Stimulated activated CD8-positive, alpha-beta memory T cell treated with anti-CD3 and anti-CD28 coated beads, Interleukin-2, amount 100 ng/mL, for 48 hours (primary cell): ENCODE measurements at regions not wholly inside any gene's neighbourhood (a gene's known extent, or its start where the extent isn't known, plus 50 kb on each side); places are given as distances from the start of the nearest gene placed in this dataset.

Experiments
- DNase-seq, 2 donors: peaks; one replicate each; pipeline ENCODE4 v3.0.0-alpha.2; 2020; ENCODE audit warnings: low read depth in 2 of 2

DNA sequence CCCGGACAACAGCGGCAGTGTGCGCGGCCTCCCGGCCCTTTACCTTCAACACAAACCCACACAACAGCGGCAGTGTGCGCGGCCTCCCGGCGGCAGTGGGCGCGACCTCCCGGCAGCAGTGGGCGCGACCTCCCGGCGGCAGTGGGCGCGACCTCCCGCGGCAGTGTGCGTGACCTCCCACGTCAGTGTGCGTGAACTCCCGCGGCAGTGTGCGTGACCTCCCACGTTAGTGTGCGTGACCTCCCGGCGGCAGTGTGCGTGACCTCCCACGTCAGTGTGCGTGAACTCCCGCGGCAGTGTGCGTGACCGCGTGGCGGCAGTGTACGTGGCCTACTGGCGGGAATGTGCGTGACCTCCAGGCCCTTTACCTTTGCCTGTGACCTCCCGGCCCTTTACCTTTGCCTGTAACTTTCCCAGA lies 576.6 kb upstream of the FRG1 start:
- DNase-seq = no peak

DNA sequence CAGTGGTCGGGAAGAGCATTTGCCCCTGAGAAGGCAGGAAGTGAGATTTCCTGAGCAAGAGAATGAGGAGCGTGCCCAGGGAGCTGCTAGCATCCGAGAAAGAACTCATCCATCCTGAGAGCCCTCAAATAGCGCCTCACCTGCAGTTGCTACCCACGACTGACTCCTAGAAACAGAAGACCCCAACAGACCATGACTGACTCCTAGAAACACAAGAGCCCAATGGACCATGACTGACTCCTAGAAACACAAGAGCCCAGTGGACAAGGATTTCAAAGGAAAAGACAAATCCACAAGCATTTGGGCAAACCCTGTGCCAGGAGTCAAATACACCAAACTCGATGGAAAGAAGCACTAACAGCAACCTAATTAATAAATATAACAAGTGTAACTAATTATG lies 575.2 kb upstream of the FRG1 start:
- DNase-seq = no peak

DNA sequence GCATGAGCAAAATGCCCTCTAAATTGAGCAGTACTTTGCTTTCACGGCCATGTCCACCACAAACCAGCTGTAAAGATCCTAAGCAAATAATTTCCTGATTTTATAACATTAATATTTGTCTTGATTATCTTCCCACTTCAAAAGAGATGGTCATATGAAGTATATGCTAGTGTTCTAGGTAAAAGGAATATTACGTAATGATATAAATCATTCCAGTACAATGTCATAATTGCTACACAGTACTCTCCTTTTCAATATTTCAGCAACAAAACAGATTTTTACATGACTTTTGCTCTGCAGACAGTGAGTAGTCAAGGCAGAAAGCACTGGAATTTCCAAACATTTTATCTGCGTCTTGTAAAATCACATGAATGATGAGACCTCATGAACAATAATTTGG lies 572.8 kb upstream of the FRG1 start:
- no peak for DNase-seq

DNA sequence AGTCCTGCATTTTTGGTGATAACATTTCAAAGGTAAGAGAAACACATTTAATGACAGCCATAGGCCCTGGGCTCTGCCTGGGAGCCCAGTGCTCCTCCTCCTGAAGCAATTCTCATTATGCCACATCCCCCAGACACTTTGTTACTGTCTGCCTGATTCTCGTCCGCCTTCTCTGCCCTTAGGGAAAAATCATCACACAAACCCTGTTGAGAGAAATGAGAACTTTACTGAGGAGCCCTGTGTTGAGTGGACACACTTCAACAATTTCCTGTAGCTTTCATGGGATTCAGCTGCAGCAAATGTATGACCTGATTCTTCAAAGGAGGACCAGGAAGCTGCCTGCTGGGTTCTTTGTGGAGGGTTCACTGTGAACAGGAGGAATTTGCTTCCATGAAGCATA lies 566.5 kb upstream of the FRG1 start:
- DNase-seq = no peak

DNA sequence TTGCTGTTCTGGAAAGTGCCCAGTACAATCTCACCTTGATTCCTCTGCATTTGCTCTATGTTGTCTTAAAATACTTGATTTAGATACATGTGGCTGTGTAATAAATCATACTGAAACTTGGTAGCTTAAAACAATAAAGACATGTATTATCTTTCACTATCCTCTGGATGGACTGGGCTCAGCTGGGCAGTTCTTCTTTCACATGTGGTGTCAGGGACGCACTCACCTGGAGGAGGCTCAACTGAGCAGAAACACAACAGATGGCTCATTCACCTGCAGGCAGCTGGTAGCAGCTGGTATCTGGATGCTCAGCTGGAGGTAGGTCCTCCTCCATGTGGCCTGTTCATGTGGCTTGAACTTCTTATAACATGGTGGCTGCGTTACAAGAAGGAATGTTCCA lies 563.8 kb upstream of the FRG1 start:
- DNase-seq = no peak

DNA sequence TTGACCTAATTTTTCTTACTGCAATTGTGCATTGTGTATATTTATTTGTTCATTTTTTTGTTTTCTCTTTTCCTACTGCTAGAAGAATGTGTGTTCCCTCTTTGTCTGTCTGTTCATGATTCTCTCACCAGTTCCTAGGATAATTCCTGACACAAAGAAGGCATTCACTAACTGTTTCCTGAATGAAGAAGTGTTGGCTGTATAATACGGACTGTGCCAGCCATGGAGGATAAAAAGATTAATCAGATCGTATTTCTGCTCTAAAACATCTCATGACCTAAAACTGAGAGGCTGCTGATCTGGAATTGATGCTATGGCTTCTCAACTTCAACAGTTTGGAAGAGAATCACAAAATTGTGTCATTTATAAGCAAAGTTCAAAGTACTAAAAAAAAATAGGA lies 563.1 kb upstream of the FRG1 start:
- no peak for DNase-seq

DNA sequence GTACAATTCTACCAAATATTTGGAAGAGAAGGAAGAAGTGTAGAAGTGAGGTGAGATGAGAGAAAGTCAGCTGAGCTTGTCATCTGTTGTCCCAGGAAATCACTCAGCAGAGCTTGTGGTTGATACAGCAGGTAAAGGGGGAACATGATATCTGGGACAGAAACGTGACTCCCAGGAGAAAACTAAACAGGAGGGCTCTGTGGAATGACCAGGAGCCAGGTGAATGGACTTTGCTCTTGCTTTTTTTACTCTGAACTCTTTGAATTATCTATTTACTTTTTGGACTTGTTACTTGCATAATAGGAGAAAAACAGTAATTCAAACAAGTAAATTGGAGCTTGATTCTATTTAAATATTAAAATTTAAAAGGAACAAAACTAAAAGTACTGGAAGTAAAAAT lies 555.6 kb upstream of the FRG1 start:
- no peak for DNase-seq

DNA sequence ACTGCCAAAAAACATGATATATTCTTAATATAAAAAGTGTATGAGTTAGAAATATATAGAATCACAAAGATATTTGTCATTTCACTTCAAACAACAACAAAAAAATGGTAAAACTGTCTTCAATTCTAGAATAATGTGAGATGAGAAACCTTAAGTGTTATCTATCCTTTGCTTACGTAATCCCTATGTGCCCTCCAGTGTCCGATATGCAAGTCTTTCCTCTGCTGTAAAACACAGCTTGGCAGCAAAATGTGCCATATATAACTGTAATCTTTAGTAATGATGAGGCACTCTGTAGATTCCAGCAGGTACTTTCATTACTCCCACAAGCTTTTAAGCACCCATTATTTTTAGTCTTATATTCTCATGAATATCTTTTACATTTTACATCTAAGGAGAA lies 555.1 kb upstream of the FRG1 start:
- no peak for DNase-seq

DNA sequence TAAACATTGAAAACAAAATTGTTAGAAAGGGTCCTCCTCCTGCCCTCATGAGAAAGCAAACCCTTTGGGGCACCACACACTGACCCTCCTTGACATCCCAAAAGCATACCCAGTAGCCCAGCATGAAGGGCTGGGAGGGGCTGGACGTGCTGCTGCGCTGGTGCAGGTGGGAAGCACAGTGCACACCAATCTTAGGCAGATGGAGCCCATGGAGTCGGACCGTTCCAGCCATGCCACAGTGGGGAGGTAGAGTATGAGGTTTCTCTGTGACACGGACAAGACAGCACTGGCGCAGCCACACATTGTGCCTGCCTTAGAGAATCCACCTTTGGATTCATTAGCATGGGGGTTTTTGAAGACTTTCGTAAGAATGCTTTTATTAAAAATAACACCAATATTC lies 544.2 kb upstream of the FRG1 start:
- no peak for DNase-seq

DNA sequence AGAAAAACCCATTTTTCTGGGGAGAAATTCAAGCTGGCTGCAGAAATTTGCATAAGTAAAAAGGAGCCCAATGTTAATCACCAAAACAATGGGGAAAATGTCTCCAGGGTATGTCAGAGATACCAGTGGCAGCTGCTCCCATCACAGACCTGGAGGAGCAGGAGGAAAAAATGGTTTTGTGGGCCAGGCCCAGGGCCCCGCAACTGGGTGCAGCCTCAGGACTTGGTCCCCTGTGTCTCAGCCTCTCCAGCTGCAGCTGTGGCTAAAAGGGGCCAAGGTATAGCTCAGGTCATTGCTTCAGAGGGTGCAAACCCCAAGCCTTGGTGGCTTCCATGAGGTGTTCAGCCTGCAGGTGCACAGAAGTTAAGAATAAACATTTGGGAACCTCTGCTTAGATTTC lies 536.4 kb upstream of the FRG1 start:
- no peak for DNase-seq

DNA sequence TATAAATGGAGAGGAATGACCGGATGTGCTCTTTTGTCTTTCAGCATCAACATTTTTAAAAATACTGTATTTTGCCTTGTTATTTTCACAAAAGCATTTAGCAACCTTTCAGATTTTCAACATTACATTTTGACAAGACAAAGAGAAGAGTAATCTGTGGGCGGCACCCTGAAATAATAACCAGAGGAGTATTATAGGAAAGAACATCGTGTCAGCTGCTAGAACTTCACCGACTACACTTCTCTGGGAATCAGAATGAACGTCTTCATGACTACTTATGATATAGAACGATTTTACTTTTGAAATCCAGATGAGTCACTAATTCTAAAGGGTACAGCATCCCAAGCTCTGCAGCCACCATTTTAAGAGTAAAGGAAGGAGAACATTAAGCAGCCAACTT lies 531.5 kb upstream of the FRG1 start:
- DNase-seq = no peak

DNA sequence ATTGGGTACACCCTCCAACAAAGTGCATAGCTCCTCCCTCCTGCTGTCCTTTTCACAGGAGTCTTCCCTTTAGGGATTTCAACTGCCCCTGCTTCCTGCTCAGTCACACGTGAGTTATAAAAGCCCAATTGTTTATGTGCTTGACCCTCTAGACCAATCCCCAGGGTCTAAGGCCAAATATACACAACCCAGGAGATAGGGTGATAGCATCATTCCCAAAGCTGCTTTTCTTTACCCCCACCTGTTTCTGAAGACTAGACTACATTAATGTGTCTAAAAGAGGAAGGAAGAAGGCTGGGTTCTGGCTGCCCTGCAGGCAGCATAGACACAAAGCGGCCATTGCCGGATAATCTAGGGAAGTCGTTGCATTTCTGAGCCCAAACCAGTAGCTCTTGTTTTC lies 526.7 kb upstream of the FRG1 start:
- no peak for DNase-seq

DNA sequence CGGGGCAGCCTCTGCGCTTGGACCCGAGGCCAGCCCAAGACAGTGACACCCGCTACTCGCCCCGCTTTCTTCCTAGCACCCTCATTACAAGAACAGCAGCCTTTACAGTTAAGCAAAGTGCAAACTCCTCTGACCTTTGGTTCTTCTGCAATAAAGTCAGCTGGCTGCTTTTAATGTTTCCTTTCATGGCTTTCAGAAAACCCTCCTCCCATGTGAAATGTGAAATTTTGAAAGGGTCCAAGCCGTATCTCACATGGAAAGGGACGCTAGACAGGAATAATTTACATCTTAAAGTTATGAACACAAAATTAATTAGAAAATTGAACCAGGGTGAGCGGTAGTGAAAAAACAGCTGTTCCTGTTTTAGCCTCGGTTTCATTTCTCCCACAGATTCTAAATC lies 520.1 kb upstream of the FRG1 start:
- no peak for DNase-seq

DNA sequence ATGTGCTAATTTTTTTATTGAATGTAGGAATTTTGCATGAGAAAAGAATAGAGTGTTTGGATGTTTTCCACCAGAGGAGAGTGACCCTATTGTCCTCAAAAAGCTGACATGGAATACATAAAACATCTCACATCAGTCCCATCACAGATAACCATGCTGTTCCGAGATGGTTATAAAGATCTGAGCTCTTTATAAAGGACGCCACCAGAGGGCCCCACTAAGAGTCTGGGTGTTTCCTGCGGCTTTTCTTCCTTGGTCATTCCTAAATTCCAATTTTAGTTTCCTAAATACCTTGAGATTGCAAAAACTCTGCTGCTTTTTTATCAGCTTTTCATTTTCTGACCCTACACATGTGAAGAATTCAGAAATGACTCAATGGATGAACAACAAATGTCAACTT lies 504.5 kb upstream of the FRG1 start:
- no peak for DNase-seq

DNA sequence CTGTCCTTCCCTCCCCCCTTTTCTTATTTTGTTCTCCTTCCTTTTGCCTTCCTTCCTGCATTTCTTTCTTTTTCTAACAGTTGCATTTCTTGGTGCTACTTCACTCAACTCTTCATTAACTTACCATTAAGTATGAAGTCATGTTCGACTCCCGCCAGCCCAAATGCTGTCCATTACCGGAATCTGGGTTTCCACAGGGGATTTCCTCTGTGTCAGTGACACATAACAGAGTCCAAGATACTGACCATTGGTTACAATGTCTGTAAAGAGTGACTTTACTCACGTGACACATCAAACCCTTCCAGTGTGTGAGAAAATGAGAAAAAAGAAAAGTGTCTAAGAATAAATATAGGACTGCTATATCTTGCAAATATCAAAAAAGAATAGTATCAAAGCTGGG lies 500.0 kb upstream of the FRG1 start:
- DNase-seq = no peak

DNA sequence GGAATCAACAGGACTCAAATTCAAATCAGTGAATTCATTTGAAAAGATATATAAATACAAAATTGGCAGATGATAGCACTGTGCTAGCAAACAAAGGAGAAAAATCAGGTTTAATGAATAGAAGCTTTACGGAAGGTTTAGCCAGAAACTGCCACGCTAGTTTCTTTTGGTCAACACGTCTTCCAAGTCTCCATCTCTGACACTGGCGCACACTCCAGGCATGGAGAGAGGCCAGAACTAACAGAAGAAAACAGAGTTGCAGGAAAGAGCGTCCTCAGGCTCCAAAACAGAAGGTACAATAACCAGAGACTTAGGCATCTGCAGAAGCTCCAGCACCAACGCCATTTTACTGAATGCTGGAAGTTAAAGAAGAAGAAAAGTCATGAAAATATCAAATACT lies 497.3 kb upstream of the FRG1 start:
- DNase-seq = no peak

DNA sequence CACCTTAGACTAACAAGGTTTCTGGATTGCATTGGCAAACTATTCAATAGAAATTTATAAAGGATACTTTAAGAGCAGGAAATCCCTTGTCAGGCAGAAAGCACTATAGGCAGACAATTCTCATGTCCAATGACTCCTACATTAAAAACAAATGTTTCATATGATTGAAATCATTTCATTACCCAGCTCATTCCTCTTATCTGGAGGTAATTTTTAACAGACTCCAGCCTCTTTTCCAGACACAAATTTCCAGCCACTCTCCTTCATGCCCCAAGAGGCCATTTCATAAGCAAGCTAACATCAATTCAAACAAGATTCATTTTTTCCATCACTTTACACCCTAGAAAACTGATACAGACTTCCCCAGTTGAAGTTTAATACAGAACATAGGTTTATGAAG lies 495.1 kb upstream of the FRG1 start:
- DNase-seq = no peak

DNA sequence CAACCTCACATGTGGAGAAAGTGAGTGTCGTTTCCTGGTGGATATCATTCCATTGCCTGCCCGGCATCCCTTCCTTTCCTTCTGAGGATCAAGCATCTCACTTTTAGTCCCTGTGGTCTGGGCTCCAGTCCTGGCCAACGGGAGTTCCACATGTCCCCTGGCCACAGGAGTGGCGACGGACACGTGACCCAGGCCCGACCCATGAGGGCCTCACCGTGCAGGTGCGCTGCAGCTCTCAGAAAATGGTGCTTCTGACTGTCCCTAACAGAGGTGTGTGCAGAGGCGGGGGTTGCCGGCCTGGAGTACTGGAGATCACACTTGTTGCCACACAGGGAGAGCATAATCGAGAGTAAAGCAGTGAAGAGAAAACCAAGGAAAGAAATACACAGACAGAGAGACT lies 476.9 kb upstream of the FRG1 start:
- DNase-seq = no peak

DNA sequence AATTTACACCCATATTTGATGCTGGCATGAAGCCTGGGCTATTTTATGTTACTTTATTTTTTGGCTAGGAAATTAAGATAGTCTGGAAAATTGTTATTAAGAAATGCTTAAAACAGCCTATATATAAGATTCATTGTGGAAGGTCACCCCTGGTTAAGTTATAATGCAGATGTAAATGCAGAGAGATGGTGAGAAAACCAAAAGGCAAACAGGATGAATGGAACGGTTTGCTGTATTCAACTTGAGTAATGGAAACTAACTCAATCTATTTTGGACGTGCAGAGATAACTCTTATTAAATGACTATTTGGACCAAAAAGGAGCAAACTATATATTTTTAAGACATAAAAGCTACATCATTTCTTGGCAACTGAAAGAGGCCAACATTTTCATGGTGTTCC lies 446.3 kb upstream of the FRG1 start:
- DNase-seq = no peak

DNA sequence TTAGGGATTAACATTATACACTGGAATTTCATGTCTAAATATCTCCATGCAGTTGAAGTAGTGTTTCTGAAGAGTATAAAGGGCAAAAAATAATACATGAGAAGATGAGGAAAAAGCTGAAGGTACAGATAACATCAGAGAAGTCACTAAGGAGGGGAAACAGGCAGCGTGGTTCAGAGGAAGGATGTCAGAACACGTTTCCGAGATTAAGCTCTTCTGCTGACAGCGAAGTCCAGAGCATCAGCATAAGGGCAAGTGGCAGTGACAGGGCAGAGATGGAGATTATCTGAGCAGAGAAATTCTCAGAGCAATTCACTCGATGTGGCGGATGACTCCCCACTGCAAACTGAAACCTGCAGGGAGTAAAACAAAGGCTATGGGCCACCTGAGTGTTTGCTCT lies 443.2 kb upstream of the FRG1 start:
- DNase-seq = no peak

DNA sequence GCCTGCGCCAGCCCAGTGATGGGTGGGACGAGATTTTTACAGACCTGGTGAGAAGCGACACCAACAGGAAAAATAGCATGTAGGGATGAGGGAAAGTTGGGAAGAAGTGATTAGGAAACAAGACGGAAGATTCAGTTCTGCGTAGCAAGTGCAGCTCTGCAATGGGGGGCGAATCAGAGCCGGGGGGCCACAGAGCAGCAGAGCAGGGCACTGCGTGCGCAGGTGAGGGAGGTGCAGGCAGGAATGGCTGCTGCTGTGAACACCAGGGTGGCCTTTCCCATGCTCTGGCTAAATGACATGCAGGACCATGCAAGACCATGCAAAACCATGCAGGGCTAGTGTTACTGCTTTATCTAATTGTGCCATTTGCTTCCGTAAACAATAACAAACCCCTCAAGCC lies 442.7 kb upstream of the FRG1 start:
- DNase-seq = no peak

DNA sequence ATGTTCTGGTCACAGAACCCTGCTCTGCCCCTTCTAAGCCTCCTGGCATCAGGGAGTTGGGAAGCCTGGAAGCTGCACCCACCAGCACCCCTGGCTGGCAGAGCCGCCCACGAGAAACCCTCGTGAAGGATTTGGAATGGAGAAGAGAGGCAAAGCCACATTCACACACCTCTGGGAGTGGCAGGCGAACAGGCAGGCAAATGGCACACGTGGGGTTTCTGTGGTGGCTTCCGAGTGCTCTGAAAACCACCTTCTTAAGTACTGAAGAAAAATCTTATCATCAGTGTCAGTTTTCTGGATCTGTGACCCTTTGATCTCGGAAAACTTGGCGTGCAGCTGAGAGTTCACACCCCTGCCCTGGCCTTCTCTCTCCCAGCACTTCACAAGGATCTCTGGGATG lies 442.2 kb upstream of the FRG1 start:
- DNase-seq = no peak

DNA sequence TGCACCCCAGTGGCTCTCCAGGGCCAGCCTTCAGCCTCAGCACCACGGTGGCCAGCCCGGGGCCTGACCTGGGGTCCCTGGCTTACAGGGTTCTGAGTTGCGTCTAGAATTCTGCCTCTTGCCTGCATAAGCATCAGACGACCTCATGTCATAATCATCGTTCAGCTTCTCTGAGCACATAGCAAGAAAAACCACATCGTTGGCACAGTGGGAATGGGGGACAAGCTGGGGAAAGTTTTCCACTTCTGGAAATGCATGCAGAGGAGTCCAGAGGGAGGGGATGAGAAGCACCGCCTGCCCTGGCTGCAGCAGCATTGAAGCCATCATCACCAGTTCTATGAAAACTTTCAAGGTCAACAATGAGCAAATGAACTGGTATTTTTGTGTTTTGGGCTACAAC lies 441.0 kb upstream of the FRG1 start:
- no peak for DNase-seq

DNA sequence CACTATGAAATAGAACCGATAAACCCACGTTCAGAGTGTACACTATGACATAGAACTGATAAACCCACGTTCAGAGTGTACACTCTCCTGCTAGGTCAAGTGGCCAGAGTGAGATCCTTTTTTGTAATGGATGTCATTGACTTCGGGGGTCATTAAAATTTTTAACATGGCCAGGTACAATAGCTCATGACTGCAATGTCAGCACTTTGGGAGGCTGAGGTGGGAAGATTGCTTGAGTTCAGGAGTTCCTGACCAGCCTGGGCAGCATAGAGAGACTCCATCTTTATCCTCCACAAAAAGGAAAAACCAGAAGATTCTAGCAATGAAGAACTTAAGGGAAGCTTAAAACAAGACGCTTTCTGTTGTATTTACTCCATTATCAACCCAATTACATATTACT lies 439.7 kb upstream of the FRG1 start:
- no peak for DNase-seq

DNA sequence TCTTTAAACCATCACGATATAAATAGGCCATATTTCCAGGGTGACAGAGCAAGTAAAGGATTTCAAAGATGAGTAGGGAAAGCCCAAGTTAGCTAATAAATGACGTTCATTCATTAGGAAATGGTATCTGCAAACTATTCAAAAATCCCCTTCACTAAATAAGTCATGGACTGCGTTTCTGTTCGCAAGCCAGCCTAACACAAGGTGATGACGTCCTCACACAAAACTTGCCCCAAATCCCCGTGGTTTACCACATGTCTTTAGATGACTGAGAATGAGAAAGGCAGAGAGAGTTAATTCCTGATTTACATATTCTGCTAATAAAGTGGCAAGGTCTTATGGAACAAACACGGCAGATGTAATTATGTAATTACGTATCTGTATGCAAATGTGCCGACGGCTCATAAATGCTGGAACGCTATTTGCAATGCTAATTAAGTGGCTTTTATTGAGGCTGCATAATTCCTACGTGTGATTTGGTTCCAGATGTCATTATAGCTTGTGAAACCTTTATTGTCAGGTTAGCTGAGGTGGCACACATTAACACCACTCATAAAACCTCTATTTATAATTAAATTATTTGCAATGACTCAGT lies 437.7 kb upstream of the FRG1 start:
- no peak for DNase-seq
